Stimulated activated CD8-positive, alpha-beta memory T cell treated with anti-CD3 and anti-CD28 coated beads, Interleukin-12 subunit alpha, Interleukin-12 subunit beta, amount 100 ng/mL, for 24 hours (primary cell): ENCODE measurements at regions not wholly inside any gene's neighbourhood (a gene's known extent, or its start where the extent isn't known, plus 50 kb on each side); places are given as distances from the start of the nearest gene placed in this dataset.

Source experiments
- DNase-seq: peaks from one replicate; pipeline ENCODE4 v3.0.0-alpha.2; 2020; ENCODE audit errors: extremely low read depth

GRCh38 chr14:100673807-100674154, 52.9 kb upstream of the DLK1 start:
- no peak for DNase-seq

DNA sequence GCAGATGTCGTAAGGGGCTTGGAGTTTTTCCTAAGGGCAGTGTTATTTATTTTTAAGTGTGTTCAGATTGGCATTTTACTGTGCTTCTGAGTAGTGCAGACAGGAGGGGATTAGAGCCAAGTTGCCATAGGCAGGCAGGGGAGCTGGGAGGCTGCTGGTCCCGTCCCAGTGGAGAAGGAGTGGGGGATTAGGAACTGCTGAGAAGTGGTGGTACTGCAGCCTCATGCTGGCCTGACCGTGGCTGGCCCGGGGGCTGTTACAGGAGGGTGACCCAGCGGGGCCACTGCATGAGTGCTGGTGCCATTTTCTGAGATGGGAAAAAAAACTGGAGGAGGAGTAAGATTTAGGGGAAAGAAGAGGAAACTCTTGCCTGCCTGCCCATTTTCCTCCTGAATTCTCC, 52.3 kb upstream of the DLK1 start:
- DNase-seq: no peak

DNA sequence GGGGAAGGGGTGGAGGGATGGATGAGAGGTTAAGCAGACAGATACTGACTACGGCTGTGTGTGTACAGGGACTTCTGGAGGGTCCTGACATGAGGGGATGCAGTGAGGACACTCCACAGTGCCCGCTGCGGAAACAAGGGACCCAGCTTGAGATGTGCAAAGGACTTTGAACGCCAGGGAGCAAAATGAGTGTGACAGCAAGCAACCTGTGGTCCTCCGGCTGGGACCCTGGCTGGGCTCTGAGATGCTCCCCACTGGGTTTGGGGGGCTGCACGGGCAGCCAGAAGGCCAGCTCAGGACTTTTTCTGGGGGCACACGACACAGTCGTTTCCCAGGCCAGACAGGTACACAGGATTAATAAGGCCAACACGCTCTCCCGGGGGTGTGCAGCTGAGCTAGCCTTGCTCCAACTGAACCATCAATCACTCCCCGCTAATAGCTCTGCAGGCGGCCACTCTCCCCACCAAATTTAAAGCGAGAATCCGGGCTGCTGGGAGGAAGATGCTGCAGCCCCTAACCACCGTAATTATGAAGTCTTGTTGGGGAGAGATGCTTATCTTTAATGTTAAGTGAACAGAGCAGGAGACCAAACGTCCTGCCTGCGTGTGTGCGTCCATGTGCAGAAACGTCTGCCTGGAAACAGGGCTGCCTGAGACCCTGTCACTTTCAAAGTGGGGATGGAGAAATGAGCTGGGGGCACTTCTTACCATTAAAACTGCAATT, 51.6 kb upstream of the DLK1 start:
- no peak for DNase-seq

DNA sequence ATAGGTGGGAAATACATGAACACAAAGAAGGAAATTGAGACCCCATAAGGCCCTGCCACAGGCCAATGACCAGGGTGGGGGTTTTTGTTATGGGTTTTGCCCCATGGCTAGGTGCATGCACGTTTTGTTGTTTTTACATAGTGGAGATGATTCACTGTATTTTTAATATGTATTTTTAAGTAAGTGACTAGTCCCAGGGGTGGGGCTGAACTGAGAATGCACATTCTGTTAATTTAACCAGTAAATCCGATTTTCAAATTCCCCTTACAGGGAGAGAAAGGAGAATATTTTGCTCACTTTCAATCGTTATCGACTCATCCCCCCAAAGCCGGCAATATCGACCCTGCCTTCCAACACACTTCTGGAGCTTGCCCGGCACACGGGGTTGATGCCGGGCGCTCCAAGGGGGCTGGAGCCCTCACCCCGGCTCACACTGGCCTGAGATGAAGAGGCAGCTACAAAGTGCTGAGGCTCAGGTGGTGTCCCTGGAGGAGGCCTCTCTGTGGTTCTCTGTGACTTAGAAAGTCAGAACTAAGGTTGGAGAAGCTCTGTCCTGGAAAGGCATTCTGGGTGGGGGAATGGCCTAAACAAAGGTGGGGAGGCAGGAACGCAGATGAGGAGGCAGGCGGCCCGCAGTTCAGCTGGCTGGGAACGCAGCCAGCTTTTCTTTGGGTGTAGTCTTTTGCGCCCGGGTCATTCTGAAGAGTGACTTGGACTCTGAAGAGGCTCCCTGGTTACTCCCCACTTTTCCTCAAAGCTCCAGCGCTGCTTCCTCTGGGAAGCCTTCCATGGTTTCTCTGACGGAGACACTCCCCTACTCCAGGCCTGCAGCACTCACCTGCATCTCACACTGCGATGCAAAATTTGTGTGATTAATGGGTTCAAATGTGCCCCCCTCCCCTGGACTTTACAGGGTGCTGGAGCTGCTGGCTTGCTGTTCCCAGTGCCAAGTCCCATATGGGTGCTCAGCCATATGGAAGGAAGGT, 50.7 kb upstream of the DLK1 start:
- DNase-seq: no peak
